K562 (cell line): ENCODE measurements at regions not wholly inside any gene's neighbourhood (a gene's known extent, or its start where the extent isn't known, plus 50 kb on each side); places are given as distances from the start of the nearest gene placed in this dataset.

Experiments used
- ATAC-seq: fragments of 200-7000 bp; cut with Tn5 transposase; 3 replicates; pipeline ENCODE4 v1.9.1; 2020; ENCODE audit warnings: moderate library complexity
- BruUV-seq: library from RNA; stranded (reverse); fragments of 400-500 nt; replicated peaks from 2 replicates; lab custom pipeline; 2021; lab: Mats Ljungman, UMichigan
- CTCF ChIA-PET: fragments of 300-600 bp; formaldehyde crosslinking; extraction: SDS; loops from one replicate; lab custom pipeline; 2021; ENCODE audit warnings: low intra/inter-chr PET ratio; lab: Yijun Ruan, JAX
- POLR2A ChIA-PET: fragments of 300-600, 350-650 bp; sonication (Branson Sonifier 250); formaldehyde crosslinking; extraction: SDS; loops from one replicate; lab custom pipeline; 2021; ENCODE audit warnings: antibody characterized with exemption, inconsistent platforms; lab: Yijun Ruan, JAX
- DNase-seq, 4 experiments: peaks; one replicate each; pipeline versions ENCODE4 v3.0.0 to v3.0.0-alpha.2; 2011 to 2018; ENCODE audit warnings: low spot score in 3 of 4, mixed read lengths in 3 of 4; ENCODE audit errors: extremely low read depth in 1 of 4
- FAIRE-seq: peaks from 2 replicates; lab custom pipeline; 2011; peaks lifted over from hg19 to GRCh38; lab: Jason Lieb, UNC
- H2AFZ ChIP-seq: 2 replicates; pipeline ENCODE4 v1.6.0; 2011; ENCODE audit warnings: low read depth, low read length, control low read depth, inconsistent platforms
- H3K27ac ChIP-seq: fragments of 200-600 bp; 3 replicates; pipeline ENCODE4 v1.8.0; 2011; ENCODE audit warnings: low read depth, mild to moderate bottlenecking, control low read depth, inconsistent platforms, low read length, moderate library complexity, mixed read lengths; ENCODE audit errors: extremely low read depth
- H3K27me3 ChIP-seq, 2 experiments: fragments of 300-600 bp in 1 of 2; 2 replicates in 1 of 2; 3 replicates in 1 of 2; pipeline versions ENCODE4 v1.6.0 to v1.8.0; 2011; ENCODE audit warnings: inconsistent platforms in 2 of 2, low read length in 2 of 2, mild to moderate bottlenecking in 1 of 2, mixed read lengths in 1 of 2, moderate library complexity in 1 of 2; ENCODE audit not compliant: control insufficient read depth in 2 of 2, insufficient read depth in 2 of 2
- H3K36me3 ChIP-seq: fragments of 300-600 bp; 3 replicates; pipeline ENCODE4 v1.8.0; 2011; ENCODE audit warnings: mild to moderate bottlenecking, low read length, inconsistent platforms; ENCODE audit not compliant: control insufficient read depth, insufficient read depth
- H3K4me1 ChIP-seq, 2 experiments: fragments of 200-600 bp in 1 of 2; replicated peaks in 1 of 2; 2 replicates in 1 of 2; 3 replicates in 1 of 2; pipeline versions ENCODE4 v1.5.1 to v1.8.0; 2011; ENCODE audit warnings: inconsistent platforms in 2 of 2, low read length in 2 of 2, mild to moderate bottlenecking in 1 of 2, mixed read lengths in 1 of 2, moderate library complexity in 1 of 2; ENCODE audit not compliant: control insufficient read depth in 2 of 2, insufficient read depth in 2 of 2
- H3K4me2 ChIP-seq: 2 replicates; pipeline ENCODE4 v1.6.1; 2011; ENCODE audit warnings: low read length, control low read depth, inconsistent platforms, mixed read lengths; ENCODE audit not compliant: insufficient read depth
- H3K4me3 ChIP-seq: fragments of 200-600 bp; sonication (generic), shearing (Covaris generic); 2 replicates; pipeline ENCODE4 v1.5.1; 2016; ENCODE audit warnings: control low read depth, inconsistent platforms
- H3K79me2 ChIP-seq: fragments of 200-600 bp; 3 replicates; pipeline ENCODE4 v1.8.0; 2011; ENCODE audit warnings: low read length, inconsistent platforms; ENCODE audit not compliant: control insufficient read depth, insufficient read depth
- H3K9ac ChIP-seq, 2 experiments: 2 replicates each; pipeline versions ENCODE4 v1.6.0 to v1.6.1; 2011; ENCODE audit warnings: low read depth in 2 of 2, low read length in 2 of 2, control low read depth in 1 of 2, inconsistent platforms in 1 of 2, mild to moderate bottlenecking in 1 of 2, mixed read lengths in 1 of 2; ENCODE audit not compliant: insufficient read depth in 1 of 2
- H3K9me1 ChIP-seq: one replicate; pipeline ENCODE4 v1.6.0; 2011; ENCODE audit warnings: inconsistent platforms, mild to moderate bottlenecking, low read length, moderate library complexity; ENCODE audit not compliant: control insufficient read depth, insufficient read depth
- H3K9me3 ChIP-seq: replicated peaks from 2 replicates; pipeline ENCODE4 v1.5.1; 2011; ENCODE audit warnings: low read depth, low read length, inconsistent platforms; ENCODE audit not compliant: control insufficient read depth, insufficient read depth
- H4K20me1 ChIP-seq: replicated peaks from 2 replicates; pipeline ENCODE4 v1.6.1; 2011; ENCODE audit warnings: low read length, inconsistent platforms, mixed read lengths; ENCODE audit not compliant: control insufficient read depth, insufficient read depth
- BMI1 ChIP-seq: fragments of 150-350 bp; IDR thresholded peaks from 2 replicates; pipeline ENCODE4 v1.6.1; 2014; ENCODE audit warnings: low read length
- ELK3 ChIP-seq: fragments of 450-650 bp; formaldehyde crosslinking; IDR thresholded peaks from 2 replicates; pipeline ENCODE4 v1.4.0; 2020; ENCODE audit warnings: mild to moderate bottlenecking
- NRF1 ChIP-seq, 2 experiments: fragments of 450-650 bp; IDR thresholded peaks in 1 of 2; conservative IDR thresholded peaks in 1 of 2; 2 replicates each; pipeline ENCODE4 v1.6.1; 2014; ENCODE audit warnings: mild to moderate bottlenecking in 2 of 2
- RBFOX2 ChIP-seq: fragments of 200-400 bp; formaldehyde crosslinking; IDR thresholded peaks from 2 replicates; pipeline ENCODE4 v1.6.1; 2017; ENCODE audit warnings: low read depth, mild to moderate bottlenecking, low read length, moderate library complexity
- ZNF780A ChIP-seq: fragments of 250-450 bp; sonication (Bioruptor Pico); IDR thresholded peaks from 2 replicates; pipeline ENCODE4 v1.5.0; 2021; ENCODE audit warnings: mild to moderate bottlenecking
- ZSCAN32 ChIP-seq: fragments of 450-650 bp; formaldehyde crosslinking; IDR thresholded peaks from 2 replicates; pipeline ENCODE4 v1.4.0; 2020; ENCODE audit warnings: mild to moderate bottlenecking, moderate library complexity
- WGBS: fragments of 100-300 bp; shearing (Covaris generic); methylation state at CpG from one replicate; pipeline ENCODE4 v1.1.6; 2016; ENCODE audit warnings: low coverage, mixed read lengths; ENCODE audit not compliant: insufficient coverage; ENCODE audit errors: missing lambda C conversion rate; 5-methylcytosine and 5-hydroxymethylcytosine counted together
- in situ Hi-C: fragments of 300-500 bp; cut with MboI; formaldehyde crosslinking; loops from 4 replicates; pipeline ENCODE4 v1.15.0; 2018; ENCODE audit warnings: inconsistent platforms, mixed read lengths
- intact Hi-C: fragments of 100-400 bp; cut with micrococcal nuclease; formaldehyde crosslinking; loops from 2 replicates; pipeline ENCODE4 v1.14.2; 2022

- no peak overlapping the region for H3K9ac ChIP-seq
- POLR2A ChIA-PET: interaction anchor here (0.7 kb wide), 1 partner anchor 404 kb away, joined by 4 read pairs; no protein-coding TSS in a partner anchor
- CTCF ChIA-PET: no interaction called here
- H3K4me2 ChIP-seq: no peak overlapping the region
- H3K4me3 ChIP-seq: no peak overlapping the region
- no peak for FAIRE-seq
- no peak for ATAC-seq
- WGBS: 2% methylated on average over 5 of the region's 6 CpGs
- no peaks in the 10 kb centered on the region for H3K27me3 ChIP-seq
- H3K4me1 ChIP-seq: no peaks in the 10 kb centered on the region
- no peak overlapping the region for H3K27ac ChIP-seq
- BruUV-seq: no TSS peak
- intact Hi-C loops: no loop called here
- no peaks in the 10 kb centered on the region for H3K9me3 ChIP-seq
- no peak for DNase-seq
- no peak overlapping the region for H2AFZ ChIP-seq
- no peaks in the 10 kb centered on the region for H4K20me1 ChIP-seq
- no peaks in the 10 kb centered on the region for H3K79me2 ChIP-seq
- no peaks in the 10 kb centered on the region for H3K9me1 ChIP-seq
- no peak for TF ChIP-seq BMI1
- no peak for TF ChIP-seq ELK3
- TF ChIP-seq ZNF780A (CRISPR knock-in tag): no peak
- no peak for TF ChIP-seq ZSCAN32 (CRISPR knock-in tag)
- TF ChIP-seq RBFOX2: no peak
- no peak for TF ChIP-seq NRF1 (conservative IDR thresholded peaks at IDR 0.05 in 1 of 2, IDR thresholded peaks at IDR 0.05 in 1 of 2)
- in situ Hi-C loops: no loop called here
- H3K36me3 ChIP-seq: no peaks in the 10 kb centered on the region
These were observed 509.6 kb downstream of the CMPK2 start for GRCh38 chr2:6355886-6356761.
